Ectodermal cell (in vitro differentiated cells): ENCODE measurements at regions not wholly inside any gene's neighbourhood (a gene's known extent, or its start where the extent isn't known, plus 50 kb on each side); places are given as distances from the start of the nearest gene placed in this dataset.

ENCODE experiments used
- H3K27ac ChIP-seq: 2 replicates; pipeline ENCODE4 v1.7.0; 2013; ENCODE audit warnings: mild to moderate bottlenecking, low read depth, low read length; ENCODE audit not compliant: insufficient read depth, poor library complexity, severe bottlenecking
- H3K27me3 ChIP-seq: 2 replicates; pipeline ENCODE4 v1.7.0; 2013; ENCODE audit warnings: mild to moderate bottlenecking, low read length; ENCODE audit not compliant: insufficient read depth, control insufficient read depth, poor library complexity, severe bottlenecking
- H3K36me3 ChIP-seq: one replicate; pipeline ENCODE4 v1.7.0; 2013; ENCODE audit warnings: low read length; ENCODE audit not compliant: control insufficient read depth, insufficient read depth
- H3K4me1 ChIP-seq: one replicate; pipeline ENCODE4 v1.7.0; 2013; ENCODE audit warnings: low read length; ENCODE audit not compliant: control insufficient read depth, insufficient read depth
- H3K4me3 ChIP-seq: 2 replicates; pipeline ENCODE4 v1.7.0; 2013; ENCODE audit warnings: low read depth, low read length, control low read depth; ENCODE audit not compliant: insufficient read depth
- H3K9me3 ChIP-seq: 2 replicates; pipeline ENCODE4 v1.7.0; 2013; ENCODE audit warnings: mild to moderate bottlenecking, low read length, moderate library complexity; ENCODE audit not compliant: control insufficient read depth
- WGBS, 2 experiments: methylation state at CpG; one replicate each; pipeline ENCODE4 v1.1.7; 2013; ENCODE audit warnings: missing lambda C conversion rate in 2 of 2; 5-methylcytosine and 5-hydroxymethylcytosine counted together

- no peaks in the 10 kb centered on the region for H3K36me3 ChIP-seq
- WGBS, 2 experiments, result 91 to 100% methylated on average over 1 of the region's 1 CpG
- H3K4me3 ChIP-seq, result no peak overlapping the region
- no peak overlapping the region for H3K27ac ChIP-seq
- no peaks in the 10 kb centered on the region for H3K27me3 ChIP-seq
- H3K4me1 ChIP-seq, result no peaks in the 10 kb centered on the region
- no peaks in the 10 kb centered on the region for H3K9me3 ChIP-seq
These were observed 720.7 kb downstream of the TLE1 start for GRCh38 chr9:80968611-80969010.

DNA sequence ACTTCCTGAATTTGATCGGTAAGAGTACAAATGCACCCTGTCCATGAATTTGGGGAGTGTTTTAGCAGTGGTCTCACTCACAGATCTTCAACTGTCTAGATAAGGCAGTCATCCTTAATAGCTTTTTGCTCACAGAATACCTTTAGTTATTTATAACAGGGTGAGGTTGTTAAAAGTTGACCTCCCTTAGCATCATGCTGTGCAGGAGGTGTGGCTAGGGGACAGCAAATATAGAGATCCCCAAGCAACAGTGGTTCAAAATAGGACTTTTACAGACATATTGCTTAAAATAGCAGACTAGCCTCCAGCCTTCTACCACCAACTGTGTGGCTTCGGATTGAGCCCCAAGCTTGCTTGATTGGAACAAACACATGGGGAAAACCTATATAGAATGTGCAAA, 724.4 kb downstream of the TLE1 start:
- H3K36me3 ChIP-seq, result no peaks in the 10 kb centered on the region
- H3K4me3 ChIP-seq, result no peak overlapping the region
- 83 to 94% methylated on average over 2 of the region's 2 CpGs for WGBS, 2 experiments
- H3K9me3 ChIP-seq, result no peaks in the 10 kb centered on the region
- H3K27ac ChIP-seq, result no peak overlapping the region
- no peaks in the 10 kb centered on the region for H3K27me3 ChIP-seq
- no peaks in the 10 kb centered on the region for H3K4me1 ChIP-seq

GRCh38 chr9:80964374-80964773, 725.0 kb downstream of the TLE1 start:
- WGBS, 2 experiments, result 78 to 88% methylated on average over 4 of the region's 4 CpGs
- Histone ChIP-seq H3K27me3 (no peaks in the 10 kb centered on the region), H3K9me3 (no peaks in the 10 kb centered on the region), H3K4me3 (no peak overlapping the region), H3K27ac (no peak overlapping the region), H3K4me1 (no peaks in the 10 kb centered on the region), H3K36me3 (no peaks in the 10 kb centered on the region)

- no peak overlapping the region for H3K27ac ChIP-seq
- no peaks in the 10 kb centered on the region for H3K9me3 ChIP-seq
- no peaks in the 10 kb centered on the region for H3K27me3 ChIP-seq
- no peaks in the 10 kb centered on the region for H3K4me1 ChIP-seq
- no peaks in the 10 kb centered on the region for H3K36me3 ChIP-seq
- 85 to 93% methylated on average over 3 of the region's 3 CpGs for WGBS, 2 experiments
- H3K4me3 ChIP-seq, result no peak overlapping the region
These were observed 731.5 kb downstream of the TLE1 start for GRCh38 chr9:80957801-80958200.

GRCh38 chr9:80954521-80954920, 734.8 kb downstream of the TLE1 start:
- Histone ChIP-seq H3K9me3 (no peaks in the 10 kb centered on the region), H3K4me3 (no peak overlapping the region), H3K36me3 (no peaks in the 10 kb centered on the region), H3K27ac (no peak overlapping the region), H3K4me1 (no peaks in the 10 kb centered on the region), H3K27me3 (no peaks in the 10 kb centered on the region)
- 88 to 93% methylated on average over 2 of the region's 2 CpGs for WGBS, 2 experiments

- WGBS, 2 experiments, result 91 to 93% methylated on average over 5 of the region's 5 CpGs
- H3K4me1 ChIP-seq, result no peaks in the 10 kb centered on the region
- no peaks in the 10 kb centered on the region for H3K27me3 ChIP-seq
- no peaks in the 10 kb centered on the region for H3K9me3 ChIP-seq
- no peak overlapping the region for H3K4me3 ChIP-seq
- no peak overlapping the region for H3K27ac ChIP-seq
- H3K36me3 ChIP-seq, result no peaks in the 10 kb centered on the region
These were observed 736.9 kb downstream of the TLE1 start for GRCh38 chr9:80952363-80952922.

DNA sequence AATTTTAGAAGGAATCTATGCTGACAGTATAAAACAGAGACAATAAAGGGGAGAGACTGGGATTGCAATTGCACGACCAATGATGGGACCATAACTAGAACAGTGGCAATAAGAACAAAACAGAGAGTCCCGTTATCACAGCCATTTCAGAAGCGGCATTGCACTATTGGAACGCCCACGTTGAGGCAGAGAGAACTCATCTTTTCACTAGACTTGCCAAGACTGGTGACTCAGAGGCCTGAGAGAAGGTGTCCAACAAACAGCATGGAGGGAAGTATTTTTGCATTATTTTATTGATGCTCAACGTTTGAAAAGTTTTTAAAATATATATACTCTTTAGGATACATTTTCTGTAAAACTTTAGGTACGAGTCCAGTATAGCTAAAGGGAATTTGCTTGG, 737.7 kb downstream of the TLE1 start:
- H3K27ac ChIP-seq, result no peak overlapping the region
- H3K4me3 ChIP-seq, result no peak overlapping the region
- H3K27me3 ChIP-seq, result no peaks in the 10 kb centered on the region
- H3K4me1 ChIP-seq, result no peaks in the 10 kb centered on the region
- no peaks in the 10 kb centered on the region for H3K36me3 ChIP-seq
- 89 to 94% methylated on average over 5 of the region's 7 CpGs for WGBS, 2 experiments
- H3K9me3 ChIP-seq, result no peaks in the 10 kb centered on the region

DNA sequence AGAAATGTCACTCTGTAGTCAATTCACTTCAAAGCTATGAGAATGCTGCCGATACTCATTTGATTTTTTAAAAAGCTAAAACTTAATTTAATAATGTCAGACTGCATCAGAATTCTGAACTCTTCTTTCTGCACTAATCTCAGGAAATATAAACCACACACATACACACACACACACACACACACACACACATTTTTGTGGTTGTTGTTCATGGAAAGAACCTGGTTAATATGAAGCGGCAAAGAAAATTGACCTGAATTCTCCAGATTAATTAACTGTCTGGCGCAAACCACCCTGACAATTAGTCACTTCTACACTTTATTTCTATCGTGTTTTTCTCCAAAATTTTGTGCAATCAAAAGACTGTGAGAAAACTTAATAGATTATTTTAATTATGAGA, 740.5 kb downstream of the TLE1 start:
- WGBS, 2 experiments, result 88 to 89% methylated on average over 4 of the region's 4 CpGs
- no peaks in the 10 kb centered on the region for H3K9me3 ChIP-seq

DNA sequence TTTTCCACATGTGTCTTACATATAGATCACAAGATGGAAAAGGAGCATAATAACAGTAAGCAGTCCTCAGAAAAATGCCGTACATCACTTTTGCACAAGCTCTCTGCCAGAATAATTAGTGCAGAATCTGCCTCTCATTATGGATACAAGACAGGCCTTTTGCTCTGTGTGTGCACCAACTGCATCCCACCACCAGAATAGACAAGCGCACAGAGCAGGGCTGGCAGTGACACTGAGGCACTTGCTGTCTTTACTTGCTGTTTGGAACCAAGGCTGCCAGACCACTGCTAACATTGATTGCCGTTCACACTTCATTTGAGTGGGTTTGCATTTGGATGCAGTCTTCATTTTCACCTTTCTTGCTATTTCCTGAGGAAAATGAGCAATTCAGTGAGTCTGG, 741.3 kb downstream of the TLE1 start:
- H3K27me3 ChIP-seq, result no peaks in the 10 kb centered on the region
- no peaks in the 10 kb centered on the region for H3K4me1 ChIP-seq
- 90% methylated on average over 3 of the region's 3 CpGs for whole genome bisulfite sequencing, 2 experiments
- no peak overlapping the region for H3K4me3 ChIP-seq
- no peak overlapping the region for H3K27ac ChIP-seq
- H3K9me3 ChIP-seq, result no peaks in the 10 kb centered on the region
- no peaks in the 10 kb centered on the region for H3K36me3 ChIP-seq

More for the DNA sequence above, 740.5 kb downstream of the TLE1 start:
- Histone ChIP-seq H3K4me3 (no peak overlapping the region), H3K4me1 (no peaks in the 10 kb centered on the region), H3K36me3 (no peaks in the 10 kb centered on the region), H3K27ac (no peak overlapping the region), H3K27me3 (no peaks in the 10 kb centered on the region)

- WGBS, 2 experiments, result 100% methylated on average over 1 of the region's 1 CpG
- H3K9me3 ChIP-seq, result no peaks in the 10 kb centered on the region
These were observed 742.7 kb downstream of the TLE1 start for GRCh38 chr9:80946496-80947170.

More at GRCh38 chr9:80946496-80947170, 742.7 kb downstream of the TLE1 start:
- H3K4me1 ChIP-seq, result no peaks in the 10 kb centered on the region
- no peak overlapping the region for H3K27ac ChIP-seq
- no peak overlapping the region for H3K4me3 ChIP-seq
- H3K27me3 ChIP-seq, result no peaks in the 10 kb centered on the region
- no peaks in the 10 kb centered on the region for H3K36me3 ChIP-seq
